RWPE2 (cell line): ENCODE measurements at regions not wholly inside any gene's neighbourhood (a gene's known extent, or its start where the extent isn't known, plus 50 kb on each side); places are given as distances from the start of the nearest gene placed in this dataset.

Experiments
- ATAC-seq: fragments of 200-7000 bp; cut with Tn5 transposase; 3 replicates; pipeline ENCODE4 v1.9.1; 2021; ENCODE audit warnings: low read depth
- DNase-seq: peaks from one replicate; pipeline ENCODE4 v3.0.0-alpha.2; 2020; ENCODE audit warnings: low spot score
- H3K27ac ChIP-seq: fragments of 450-650 bp; 2 replicates; pipeline ENCODE4 v1.5.1; 2017; ENCODE audit warnings: mild to moderate bottlenecking; ENCODE audit not compliant: poor library complexity, severe bottlenecking
- H3K27me3 ChIP-seq: fragments of 250-450 bp; sonication (Bioruptor Pico); 2 replicates; pipeline ENCODE4 v1.5.1; 2021; ENCODE audit warnings: mild to moderate bottlenecking, moderate library complexity; ENCODE audit not compliant: insufficient read depth, poor library complexity, severe bottlenecking
- H3K36me3 ChIP-seq: fragments of 250-450 bp; sonication (Bioruptor Pico); 2 replicates; pipeline ENCODE4 v1.5.1; 2020; ENCODE audit warnings: low read depth, mild to moderate bottlenecking, moderate library complexity
- H3K4me1 ChIP-seq: fragments of 250-450 bp; sonication (Bioruptor Pico); 2 replicates; pipeline ENCODE4 v1.5.1; 2021; ENCODE audit warnings: mild to moderate bottlenecking, moderate library complexity; ENCODE audit not compliant: insufficient read depth, poor library complexity, severe bottlenecking
- H3K4me3 ChIP-seq: fragments of 250-450 bp; sonication (Bioruptor Pico); 2 replicates; pipeline ENCODE4 v1.5.1; 2021; ENCODE audit warnings: mild to moderate bottlenecking, moderate library complexity; ENCODE audit not compliant: severe bottlenecking
- H3K9me3 ChIP-seq: fragments of 250-450 bp; sonication (Bioruptor Pico); 2 replicates; pipeline ENCODE4 v1.5.1; 2021; ENCODE audit warnings: mild to moderate bottlenecking, moderate library complexity; ENCODE audit not compliant: severe bottlenecking
- CTCF ChIP-seq: fragments of 450-650 bp; IDR thresholded peaks from one replicate; pipeline ENCODE4 v1.5.1; 2017; ENCODE audit warnings: mild to moderate bottlenecking, moderate library complexity; ENCODE audit not compliant: poor library complexity, severe bottlenecking

- H3K36me3 ChIP-seq, result no peaks in the 10 kb centered on the region
- H3K27ac ChIP-seq, result no peak overlapping the region
- H3K27me3 ChIP-seq, result no peaks in the 10 kb centered on the region
- peaks cover 4% of the 10 kb centered on the region for H3K4me1 ChIP-seq
- ATAC-seq (no peak), DNase-seq (no peak)
- no peak overlapping the region for H3K4me3 ChIP-seq
- H3K9me3 ChIP-seq, result no peaks in the 10 kb centered on the region
- TF ChIP-seq CTCF, result no peak
Observed at GRCh38 chr1:97013136-97013535, 291.6 kb downstream of the PTBP2 start.

- Histone ChIP-seq H3K27ac (no peak overlapping the region), H3K27me3 (no peaks in the 10 kb centered on the region)
Observed at GRCh38 chr1:97013941-97014340, 292.4 kb downstream of the PTBP2 start.

GRCh38 chr1:97014426-97014825 is 292.8 kb downstream of the PTBP2 start:
- TF ChIP-seq CTCF, result no peak
- Histone ChIP-seq H3K4me1 (peaks cover 4% of the 10 kb centered on the region), H3K27me3 (no peaks in the 10 kb centered on the region)

More at GRCh38 chr1:97013941-97014340, 292.4 kb downstream of the PTBP2 start:
- peaks cover 4% of the 10 kb centered on the region for H3K4me1 ChIP-seq
- no peaks in the 10 kb centered on the region for H3K36me3 ChIP-seq
- ATAC-seq (no peak), DNase-seq (no peak)
- no peaks in the 10 kb centered on the region for H3K9me3 ChIP-seq
- no peak overlapping the region for H3K4me3 ChIP-seq
- no peak for TF ChIP-seq CTCF

GRCh38 chr1:97017895-97018294 is 296.3 kb downstream of the PTBP2 start:
- DNase-seq (no peak), ATAC-seq (no peak)
- H3K27ac ChIP-seq, result no peak overlapping the region
- H3K9me3 ChIP-seq, result no peaks in the 10 kb centered on the region
- peaks cover 4% of the 10 kb centered on the region for H3K4me1 ChIP-seq
- no peaks in the 10 kb centered on the region for H3K27me3 ChIP-seq
- TF ChIP-seq CTCF, result peak; percentile 13
- no peak overlapping the region for H3K4me3 ChIP-seq
- no peaks in the 10 kb centered on the region for H3K36me3 ChIP-seq

More at GRCh38 chr1:97014426-97014825, 292.8 kb downstream of the PTBP2 start:
- ATAC-seq (no peak), DNase-seq (no peak)
- Histone ChIP-seq H3K27ac (no peak overlapping the region), H3K4me3 (no peak overlapping the region), H3K9me3 (no peaks in the 10 kb centered on the region), H3K36me3 (no peaks in the 10 kb centered on the region)
